ENCODE measurements at regions not wholly inside any gene's neighbourhood (a gene's known extent, or its start where the extent isn't known, plus 50 kb on each side); places are given as distances from the start of the nearest gene placed in this dataset.

DNA sequence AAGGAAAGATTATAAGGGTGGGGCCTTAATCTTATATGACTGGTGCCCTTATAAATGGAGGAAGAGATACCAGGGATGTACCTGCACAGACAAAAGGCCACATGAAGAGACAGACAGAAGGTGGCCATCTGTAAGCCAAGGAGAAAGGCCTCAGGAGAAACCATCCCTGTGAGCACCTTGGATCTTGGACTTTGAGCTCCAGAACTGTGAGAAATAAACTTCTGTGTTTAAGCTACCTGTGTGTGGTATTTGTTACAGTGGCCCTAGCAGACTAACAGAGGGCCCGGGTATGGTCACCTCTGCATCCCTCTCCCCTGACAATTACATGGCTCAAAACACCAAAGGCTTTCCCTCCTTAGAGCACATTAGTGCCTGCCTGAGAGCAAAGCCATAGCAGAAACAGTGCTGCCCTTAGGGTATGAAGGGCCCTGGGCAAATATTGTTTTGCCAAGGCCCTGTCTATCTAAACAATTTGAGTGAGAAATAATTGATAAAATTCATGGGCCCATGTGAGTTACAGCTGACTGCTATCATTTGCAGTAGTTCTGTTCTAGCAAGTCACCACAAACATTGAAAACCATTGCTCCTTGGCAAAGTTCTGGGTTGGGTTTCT lies 109.3 kb upstream of the MYCN start:
- H3K27ac ChIP-seq: no peak overlapping the region
- TF ChIP-seq, protein P1, sequence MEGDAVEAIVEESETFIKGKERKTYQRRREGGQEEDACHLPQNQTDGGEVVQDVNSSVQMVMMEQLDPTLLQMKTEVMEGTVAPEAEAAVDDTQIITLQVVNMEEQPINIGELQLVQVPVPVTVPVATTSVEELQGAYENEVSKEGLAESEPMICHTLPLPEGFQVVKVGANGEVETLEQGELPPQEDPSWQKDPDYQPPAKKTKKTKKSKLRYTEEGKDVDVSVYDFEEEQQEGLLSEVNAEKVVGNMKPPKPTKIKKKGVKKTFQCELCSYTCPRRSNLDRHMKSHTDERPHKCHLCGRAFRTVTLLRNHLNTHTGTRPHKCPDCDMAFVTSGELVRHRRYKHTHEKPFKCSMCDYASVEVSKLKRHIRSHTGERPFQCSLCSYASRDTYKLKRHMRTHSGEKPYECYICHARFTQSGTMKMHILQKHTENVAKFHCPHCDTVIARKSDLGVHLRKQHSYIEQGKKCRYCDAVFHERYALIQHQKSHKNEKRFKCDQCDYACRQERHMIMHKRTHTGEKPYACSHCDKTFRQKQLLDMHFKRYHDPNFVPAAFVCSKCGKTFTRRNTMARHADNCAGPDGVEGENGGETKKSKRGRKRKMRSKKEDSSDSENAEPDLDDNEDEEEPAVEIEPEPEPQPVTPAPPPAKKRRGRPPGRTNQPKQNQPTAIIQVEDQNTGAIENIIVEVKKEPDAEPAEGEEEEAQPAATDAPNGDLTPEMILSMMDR (IDR thresholded peaks at IDR 0.05): no peak
- H3K4me3 ChIP-seq: no peak overlapping the region
- DNase-seq (ENCODE audit: low spot score): no peak

DNA sequence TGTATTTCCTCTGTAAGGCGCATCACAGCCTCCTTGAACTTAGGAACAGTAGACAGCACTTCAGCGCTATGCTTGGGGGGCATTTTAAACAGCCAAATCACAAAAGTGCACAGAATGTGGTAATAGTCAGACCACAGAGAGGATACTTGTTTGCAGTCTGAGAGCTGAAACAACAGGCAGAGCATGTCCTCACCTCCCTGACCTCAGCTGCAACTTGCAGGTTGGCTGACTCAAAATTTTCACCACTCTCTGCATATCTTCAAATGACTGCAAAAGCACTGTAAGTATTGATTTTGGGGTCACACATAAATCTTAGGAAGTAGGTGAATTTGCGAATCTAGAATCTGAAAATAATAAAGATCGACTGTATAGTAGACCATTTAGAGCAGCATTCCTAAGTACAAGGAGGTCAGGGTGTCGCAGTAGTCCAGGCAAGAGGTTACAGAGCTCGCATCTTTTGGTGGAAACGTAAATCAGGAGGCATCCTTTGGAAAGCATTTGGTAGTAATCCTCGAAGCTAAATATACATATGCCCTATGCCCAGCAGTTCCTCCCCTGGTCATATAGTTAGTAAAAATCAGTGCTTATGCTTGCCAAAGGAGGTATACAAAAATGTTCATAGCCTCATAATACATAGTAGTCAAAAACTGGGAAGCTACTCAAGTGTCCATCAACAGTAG lies 108.2 kb upstream of the MYCN start:
- DNase-seq (ENCODE audit: low spot score): no peak
- TF ChIP-seq, protein P1 (IDR thresholded peaks at IDR 0.05): no peak
- H3K4me3 ChIP-seq: no peak overlapping the region
- no peak overlapping the region for H3K27ac ChIP-seq

DNA sequence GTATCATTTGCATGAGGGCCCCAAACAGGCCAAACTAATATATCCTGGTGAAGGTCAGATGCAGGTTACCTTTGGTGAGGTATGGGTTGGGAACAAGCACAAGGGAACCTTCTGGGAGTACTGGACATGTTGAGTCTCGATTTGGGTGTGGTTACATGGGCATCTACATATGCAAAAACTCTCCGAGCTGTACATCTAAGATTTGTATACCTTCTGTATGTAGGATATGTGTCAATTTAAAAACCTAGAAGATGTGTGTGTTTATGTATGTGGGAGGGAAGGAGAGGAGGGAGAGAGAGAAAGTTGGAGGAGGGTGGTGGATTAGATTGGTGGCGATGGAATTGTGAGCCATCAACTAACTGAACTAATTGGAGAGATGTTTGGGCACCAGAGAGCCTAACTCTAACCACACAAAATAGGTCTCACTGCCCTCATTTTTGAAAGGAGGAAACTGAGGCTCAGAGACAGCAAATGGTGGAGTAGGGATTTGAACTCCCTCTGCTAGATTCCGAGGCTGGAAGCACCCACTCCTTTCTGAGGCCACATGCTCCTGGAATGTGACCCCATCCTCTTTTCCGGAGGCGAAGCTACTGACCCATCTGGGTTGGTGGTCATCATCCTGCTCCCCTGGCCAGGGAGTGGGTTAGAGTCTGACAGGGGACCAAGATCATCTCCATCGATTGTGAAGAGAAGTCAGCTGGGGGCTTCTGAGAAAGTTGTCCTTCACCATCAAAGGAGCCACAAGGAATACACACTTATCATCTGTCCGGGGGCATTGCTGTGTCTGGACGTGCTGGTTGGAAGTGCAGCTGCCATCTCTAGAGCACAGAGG lies 107.3 kb upstream of the MYCN start:
- TF ChIP-seq, protein P1 (IDR thresholded peaks at IDR 0.05): no peak
- Histone ChIP-seq H3K27ac (no peak overlapping the region), H3K4me3 (no peak overlapping the region)
- DNase-seq (ENCODE audit: low spot score): peak; percentile 41

DNA sequence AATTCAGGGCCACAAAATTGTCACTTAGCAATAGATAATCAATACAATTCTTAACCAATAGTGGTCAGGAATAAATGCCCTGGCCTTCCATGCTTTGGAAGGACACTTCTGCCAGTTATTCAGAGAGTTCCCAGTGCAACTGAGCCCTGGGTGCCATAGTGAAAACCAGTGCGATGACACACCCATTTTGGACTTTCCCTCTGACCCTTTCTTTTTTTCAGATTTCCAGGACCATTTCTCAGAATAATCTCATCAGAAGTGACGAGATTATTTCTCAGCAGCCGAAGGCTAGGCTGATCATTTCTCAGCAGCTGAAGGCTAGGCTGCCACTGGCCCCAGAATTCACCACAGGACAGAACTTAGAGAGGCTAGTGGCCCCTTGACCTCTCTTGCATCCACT lies 106.6 kb upstream of the MYCN start:
- TF ChIP-seq, protein P1 (IDR thresholded peaks at IDR 0.05): no peak
- Histone ChIP-seq H3K4me3 (no peak overlapping the region), H3K27ac (no peak overlapping the region)
- DNase-seq (ENCODE audit: low spot score): no peak

DNA sequence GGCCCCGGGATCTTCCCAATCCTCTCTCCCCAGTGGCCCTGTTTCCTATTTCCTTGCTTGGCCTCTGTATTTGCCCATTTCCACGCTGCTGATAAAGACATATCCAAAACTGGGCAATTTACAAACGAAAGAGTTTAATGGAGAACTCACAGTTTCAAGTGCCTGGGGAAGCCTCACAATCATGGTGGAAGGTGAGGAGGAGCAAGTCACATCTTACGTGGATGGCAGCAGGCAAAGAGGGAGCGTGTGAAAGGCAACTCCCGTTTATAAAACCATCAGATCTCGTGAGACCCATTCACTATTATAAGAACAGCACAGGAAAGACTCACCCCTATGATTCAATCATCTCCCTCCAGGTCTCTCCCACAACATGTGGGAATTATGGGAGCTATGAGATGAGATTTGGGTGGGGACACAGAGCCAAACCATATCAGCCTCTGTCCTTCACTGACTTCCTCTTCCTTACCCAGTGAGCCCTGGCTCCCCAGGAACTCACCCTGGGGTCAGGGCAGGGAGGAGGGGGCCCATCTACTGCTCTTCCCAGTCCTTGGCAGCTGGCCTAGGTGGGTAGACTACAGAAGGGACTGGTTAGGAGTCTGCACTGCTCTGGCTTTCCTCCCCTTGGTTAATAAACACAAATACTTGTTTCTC lies 105.8 kb upstream of the MYCN start:
- DNase-seq (ENCODE audit: low spot score): peak; percentile 29
- no peak overlapping the region for H3K27ac ChIP-seq
- no peak overlapping the region for H3K4me3 ChIP-seq
- TF ChIP-seq, protein P1 (IDR thresholded peaks at IDR 0.05): no peak

DNA sequence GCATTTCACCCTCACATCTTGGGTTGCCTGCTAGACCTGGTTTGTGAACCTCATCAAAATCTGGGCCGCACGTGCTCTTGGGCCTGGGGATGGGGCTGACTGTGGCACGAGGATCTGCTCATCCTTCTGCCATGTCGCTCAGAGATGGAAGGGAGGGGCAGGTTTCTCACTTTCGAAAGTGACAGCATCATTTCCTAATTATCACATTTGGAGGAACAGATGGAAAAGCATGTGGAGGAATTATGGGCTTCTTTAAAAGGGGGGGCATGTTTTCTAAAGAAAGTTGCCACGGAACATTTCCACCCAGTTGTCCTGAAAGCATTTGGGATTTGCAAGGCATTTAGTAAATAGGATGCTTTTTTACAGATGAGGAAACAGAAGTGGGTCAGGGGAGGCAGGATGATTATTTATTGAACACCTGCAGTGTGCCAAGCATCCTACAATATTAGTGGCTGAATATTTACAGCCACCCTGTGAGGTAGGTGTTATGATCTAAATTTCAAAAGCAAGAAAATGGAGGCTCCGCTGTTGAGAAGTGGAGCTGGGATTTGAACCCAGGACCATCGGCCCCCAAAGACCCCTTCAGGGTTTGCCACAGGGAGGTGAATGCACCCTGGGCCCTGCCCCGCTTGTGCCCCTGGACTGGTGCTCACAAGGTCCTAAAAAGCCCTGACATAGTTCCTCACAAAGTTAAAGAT lies 104.2 kb upstream of the MYCN start:
- DNase-seq (ENCODE audit: low spot score): no peak
- TF ChIP-seq, protein P1 (IDR thresholded peaks at IDR 0.05): no peak
- H3K4me3 ChIP-seq: no peak overlapping the region
- no peak overlapping the region for H3K27ac ChIP-seq
